Activated CD8-positive, alpha-beta T cell treated with anti-CD3 and anti-CD28 coated beads for 36 hours (primary cell): ENCODE measurements at regions not wholly inside any gene's neighbourhood (a gene's known extent, or its start where the extent isn't known, plus 50 kb on each side); places are given as distances from the start of the nearest gene placed in this dataset.

Experiments used
- ATAC-seq: fragments of 200-7000 bp; cut with Tn5 transposase; one replicate; pipeline ENCODE4 v1.10.0; 2021; ENCODE audit warnings: mild to moderate bottlenecking, moderate library complexity
- CTCF ChIA-PET: fragments of 350-600 bp; sonication (Branson Sonifier 250); formaldehyde crosslinking; loops from one replicate; lab custom pipeline; 2021; ENCODE audit warnings: antibody characterized with exemption; lab: Charles Lee
- POLR2A ChIA-PET: fragments of 350-600 bp; sonication (Branson Sonifier 250); formaldehyde crosslinking; loops from one replicate; lab custom pipeline; 2021; ENCODE audit warnings: antibody characterized with exemption; lab: Charles Lee
- DNase-seq: peaks from one replicate; pipeline ENCODE4 v3.0.0-alpha.2; 2020
- H3K27ac Mint-ChIP-seq: one replicate; pipeline ENCODE4 v1.8.0; 2021; ENCODE audit warnings: mild to moderate bottlenecking, mixed read lengths
- H3K27me3 Mint-ChIP-seq: one replicate; pipeline ENCODE4 v1.8.0; 2021; ENCODE audit warnings: mixed read lengths
- H3K36me3 Mint-ChIP-seq: one replicate; pipeline ENCODE4 v1.8.0; 2021; ENCODE audit warnings: low read depth, mixed read lengths
- H3K4me1 Mint-ChIP-seq: one replicate; pipeline ENCODE4 v1.8.0; 2021; ENCODE audit warnings: low read depth, mixed read lengths
- H3K4me3 Mint-ChIP-seq: one replicate; pipeline ENCODE4 v1.8.0; 2021; ENCODE audit warnings: mild to moderate bottlenecking, moderate library complexity, mixed read lengths
- H3K9me3 Mint-ChIP-seq: one replicate; pipeline ENCODE4 v1.8.0; 2021; ENCODE audit warnings: mixed read lengths
- CTCF ChIP-seq: fragments of 200-600 bp; IDR thresholded peaks from one replicate; pipeline ENCODE4 v1.8.0; 2022; ENCODE audit warnings: antibody characterized with exemption, mild to moderate bottlenecking
- intact Hi-C: fragments of 100-400 bp; cut with micrococcal nuclease; formaldehyde crosslinking; loops from one replicate; pipeline ENCODE4 v1.10.0; 2022

GRCh38 chr5:3312299-3312698, 283.3 kb upstream of the IRX1 start:
- H3K4me3 Mint-ChIP-seq: no peak overlapping the region
- no peaks in the 10 kb centered on the region for H3K27me3 Mint-ChIP-seq
- H3K9me3 Mint-ChIP-seq: peaks cover 1% of the 10 kb centered on the region
- no peaks in the 10 kb centered on the region for H3K4me1 Mint-ChIP-seq
- intact Hi-C loops: no loop called here
- POLR2A ChIA-PET: no interaction called here
- no peak for TF ChIP-seq CTCF
- H3K36me3 Mint-ChIP-seq: no peaks in the 10 kb centered on the region
- no peak overlapping the region for H3K27ac Mint-ChIP-seq
- no peak for ATAC-seq
- no peak for DNase-seq
- CTCF ChIA-PET: no interaction called here

GRCh38 chr5:3311433-3311832, 284.2 kb upstream of the IRX1 start:
- no peaks in the 10 kb centered on the region for H3K36me3 Mint-ChIP-seq
- H3K4me3 Mint-ChIP-seq: no peak overlapping the region
- peaks cover 1% of the 10 kb centered on the region for H3K9me3 Mint-ChIP-seq
- H3K27ac Mint-ChIP-seq: no peak overlapping the region
- ChIA-PET CTCF (no interaction called here), POLR2A (no interaction called here)
- TF ChIP-seq CTCF: no peak
- no peak for ATAC-seq
- intact Hi-C loops: no loop called here
- no peak for DNase-seq
- H3K27me3 Mint-ChIP-seq: no peaks in the 10 kb centered on the region
- H3K4me1 Mint-ChIP-seq: no peaks in the 10 kb centered on the region

GRCh38 chr5:3310541-3311261, 284.9 kb upstream of the IRX1 start:
- ATAC-seq (no peak), DNase-seq (no peak)
- Mint-ChIP-seq H3K4me1 (no peaks in the 10 kb centered on the region), H3K27me3 (no peaks in the 10 kb centered on the region), H3K36me3 (no peaks in the 10 kb centered on the region), H3K27ac (no peak overlapping the region), H3K4me3 (no peak overlapping the region), H3K9me3 (peaks cover 1% of the 10 kb centered on the region)
- intact Hi-C loops: no loop called here
- ChIA-PET POLR2A (no interaction called here), CTCF (no interaction called here)
- TF ChIP-seq CTCF: no peak

DNA sequence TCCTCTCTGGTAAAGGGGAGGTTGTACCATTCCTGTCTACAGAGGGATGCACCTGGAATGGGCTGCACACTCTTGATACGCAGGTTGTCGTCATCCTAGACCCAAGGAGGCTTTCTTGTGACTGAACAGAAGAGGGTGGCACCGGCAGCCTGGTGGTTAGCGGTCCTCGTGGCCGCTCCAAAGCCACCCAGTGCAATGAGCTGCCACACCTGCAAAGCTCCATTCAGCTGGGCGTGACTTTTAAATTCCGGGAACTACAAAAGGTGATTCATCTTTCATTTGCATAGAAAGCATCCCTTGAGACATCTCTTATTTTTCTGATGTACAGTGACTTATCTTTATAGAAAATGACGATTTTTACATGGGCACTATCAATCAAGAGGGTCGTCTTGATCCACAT, 286.1 kb upstream of the IRX1 start:
- H3K36me3 Mint-ChIP-seq: no peaks in the 10 kb centered on the region
- DNase-seq (no peak), ATAC-seq (no peak)
- no peak overlapping the region for H3K27ac Mint-ChIP-seq
- peaks cover 3% of the 10 kb centered on the region for H3K9me3 Mint-ChIP-seq
- TF ChIP-seq CTCF: no peak
- POLR2A ChIA-PET: no interaction called here
- H3K27me3 Mint-ChIP-seq: no peaks in the 10 kb centered on the region
- H3K4me1 Mint-ChIP-seq: no peaks in the 10 kb centered on the region
- intact Hi-C loops: no loop called here
- H3K4me3 Mint-ChIP-seq: no peak overlapping the region
- CTCF ChIA-PET: no interaction called here

DNA sequence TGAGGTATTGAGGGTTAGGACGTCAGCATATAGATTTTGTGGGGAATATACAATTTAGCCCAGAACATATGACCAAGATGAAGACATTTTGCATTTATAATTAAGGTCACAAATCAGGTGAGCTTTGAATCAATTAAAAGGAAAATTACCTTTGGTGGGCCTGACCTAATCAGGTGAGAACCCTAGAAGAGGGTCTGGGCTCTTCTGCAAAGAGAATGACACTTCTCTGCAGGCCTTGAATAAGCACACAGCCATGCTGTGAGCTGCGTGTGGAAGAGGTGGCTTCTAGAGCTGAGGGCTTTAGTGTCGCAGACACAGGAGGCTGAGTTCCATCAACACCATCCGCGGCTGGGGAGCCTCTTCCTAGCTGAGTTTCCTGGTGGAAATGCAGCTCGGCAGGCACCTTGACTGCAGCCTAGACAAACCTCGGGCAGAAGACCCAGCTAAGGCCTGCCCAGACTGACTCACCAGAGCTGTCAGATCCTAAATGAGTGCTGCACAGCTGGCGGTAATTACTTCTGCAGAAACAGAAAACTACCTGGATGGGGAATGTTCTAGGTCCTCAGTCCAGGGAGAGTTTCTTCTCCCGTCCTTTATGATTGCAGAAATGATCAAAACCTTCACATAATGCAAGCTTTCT, 287.5 kb upstream of the IRX1 start:
- no peaks in the 10 kb centered on the region for H3K27me3 Mint-ChIP-seq
- POLR2A ChIA-PET: no interaction called here
- H3K4me1 Mint-ChIP-seq: no peaks in the 10 kb centered on the region
- no peak for ATAC-seq
- DNase-seq: no peak
- TF ChIP-seq CTCF: no peak
- H3K27ac Mint-ChIP-seq: no peak overlapping the region
- H3K36me3 Mint-ChIP-seq: no peaks in the 10 kb centered on the region
- intact Hi-C loops: no loop called here
- peaks cover 3% of the 10 kb centered on the region for H3K9me3 Mint-ChIP-seq
- H3K4me3 Mint-ChIP-seq: no peak overlapping the region
- CTCF ChIA-PET: no interaction called here
